ENCODE measurements at regions not wholly inside any gene's neighbourhood (a gene's known extent, or its start where the extent isn't known, plus 50 kb on each side); places are given as distances from the start of the nearest gene placed in this dataset.

- ATAC-seq = no peak
- TF ChIP-seq POU6F1 (CRISPR knock-in tag; IDR thresholded peaks at IDR 0.05; ENCODE audit: borderline replicate concordance, low read depth) = no peak
- TF ChIP-seq TSHZ2 (CRISPR knock-in tag; IDR thresholded peaks at IDR 0.05) = peak; percentile 68; the same call in 1 of the 2 replicates
- no peak for TF ChIP-seq ZC3H10 (CRISPR knock-in tag; IDR thresholded peaks at IDR 0.05)
- peak; percentile 96 for TF ChIP-seq TCF4 (CRISPR knock-in tag; IDR thresholded peaks at IDR 0.05; ENCODE audit: borderline replicate concordance)
- no peak for TF ChIP-seq ZNF70 (CRISPR knock-in tag; IDR thresholded peaks at IDR 0.05)
These were observed 83.8 kb downstream of the LRATD1 start for GRCh38 chr2:14716319-14716718.

GRCh38 chr2:14717131-14717530 lies 84.6 kb downstream of the LRATD1 start:
- no peak for TF ChIP-seq CREB5 (CRISPR knock-in tag; IDR thresholded peaks at IDR 0.05; ENCODE audit: low read depth)
- TF ChIP-seq GLIS3 (CRISPR knock-in tag; IDR thresholded peaks at IDR 0.05) = no peak
- TF ChIP-seq ZNF565 (CRISPR knock-in tag; conservative IDR thresholded peaks at IDR 0.05; ENCODE audit: low read depth) = no peak
- no peak for TF ChIP-seq TCF4 (CRISPR knock-in tag; IDR thresholded peaks at IDR 0.05; ENCODE audit: borderline replicate concordance)
- no peak for TF ChIP-seq PATZ1 (CRISPR knock-in tag; IDR thresholded peaks at IDR 0.05; ENCODE audit: borderline replicate concordance)
- no peak for TF ChIP-seq RARB (CRISPR knock-in tag; IDR thresholded peaks at IDR 0.05)
- TF ChIP-seq TSHZ2 (CRISPR knock-in tag; IDR thresholded peaks at IDR 0.05) = no peak
- TF ChIP-seq PPARA (CRISPR knock-in tag; IDR thresholded peaks at IDR 0.05; ENCODE audit: borderline replicate concordance) = no peak
- TF ChIP-seq SNAI2 (CRISPR knock-in tag; IDR thresholded peaks at IDR 0.05) = no peak
- TF ChIP-seq OSR1 (CRISPR knock-in tag; IDR thresholded peaks at IDR 0.05) = no peak
- ATAC-seq = no peak

GRCh38 chr2:14720319-14720718 lies 87.8 kb downstream of the LRATD1 start:
- TF ChIP-seq CSDC2 (CRISPR knock-in tag; IDR thresholded peaks at IDR 0.05) = no peak
- no peak for TF ChIP-seq ARNTL (CRISPR knock-in tag; IDR thresholded peaks at IDR 0.05; ENCODE audit: borderline replicate concordance, low read depth)
- no peak for TF ChIP-seq CREB5 (CRISPR knock-in tag; IDR thresholded peaks at IDR 0.05; ENCODE audit: low read depth)
- no peak for ATAC-seq

GRCh38 chr2:14720739-14721138 lies 88.2 kb downstream of the LRATD1 start:
- no peak for ATAC-seq
- TF ChIP-seq CSRNP3 (CRISPR knock-in tag; IDR thresholded peaks at IDR 0.05) (no peak), BACH2 (CRISPR knock-in tag; IDR thresholded peaks at IDR 0.05; ENCODE audit: borderline replicate concordance) (no peak), PPARA (CRISPR knock-in tag; IDR thresholded peaks at IDR 0.05; ENCODE audit: borderline replicate concordance) (no peak), POU6F1 (CRISPR knock-in tag; IDR thresholded peaks at IDR 0.05; ENCODE audit: borderline replicate concordance, low read depth) (no peak), TOX (CRISPR knock-in tag; IDR thresholded peaks at IDR 0.05; ENCODE audit: borderline replicate concordance) (no peak), CREB5 (CRISPR knock-in tag; IDR thresholded peaks at IDR 0.05; ENCODE audit: low read depth) (no peak), ISL1 (CRISPR knock-in tag; IDR thresholded peaks at IDR 0.05) (no peak), RARB (CRISPR knock-in tag; IDR thresholded peaks at IDR 0.05) (no peak)
